Naive thymus-derived CD8-positive, alpha-beta T cell (primary cell): ENCODE measurements at regions not wholly inside any gene's neighbourhood (a gene's known extent, or its start where the extent isn't known, plus 50 kb on each side); places are given as distances from the start of the nearest gene placed in this dataset.

Source experiments
- ATAC-seq, 2 donors: fragments of 150-1000 bp; cut with Tn5 transposase in 1 of 2; sonication (Bioruptor Pico), chemical (Tn5 transposase) in 1 of 2; 1 replicate in 1 of 2; 2 replicates in 1 of 2; pipeline ENCODE4 v1.10.0; 2021; ENCODE audit warnings: mild to moderate bottlenecking in 2 of 2, moderate library complexity in 2 of 2
- POLR2A ChIA-PET: fragments of 350-600 bp; sonication (Branson Sonifier 250); formaldehyde crosslinking; loops from one replicate; lab custom pipeline; 2021; ENCODE audit warnings: antibody characterized with exemption; lab: Charles Lee
- DNase-seq, 10 donors: peaks; one replicate each; pipeline versions ENCODE4 v3.0.0 to v3.0.0-alpha.2; 2020 to 2022
- H3K27ac Mint-ChIP-seq, 10 donors: one replicate each; pipeline ENCODE4 v1.8.0; 2020 to 2022; ENCODE audit warnings: mild to moderate bottlenecking in 10 of 10, mixed read lengths in 10 of 10, moderate library complexity in 4 of 10, inconsistent platforms in 1 of 10
- H3K27me3 Mint-ChIP-seq, 5 donors: one replicate each; pipeline ENCODE4 v1.8.0; 2021 to 2022; ENCODE audit warnings: mixed read lengths in 5 of 5
- H3K36me3 Mint-ChIP-seq, 3 donors: one replicate each; pipeline ENCODE4 v1.8.0; 2020 to 2022; ENCODE audit warnings: mixed read lengths in 3 of 3, mild to moderate bottlenecking in 2 of 3, inconsistent platforms in 1 of 3
- H3K4me1 Mint-ChIP-seq, 4 donors: one replicate each; pipeline ENCODE4 v1.8.0; 2021 to 2022; ENCODE audit warnings: mixed read lengths in 4 of 4
- H3K4me3 Mint-ChIP-seq, 10 donors: one replicate each; pipeline ENCODE4 v1.8.0; 2020 to 2022; ENCODE audit warnings: mild to moderate bottlenecking in 10 of 10, mixed read lengths in 10 of 10, moderate library complexity in 6 of 10, inconsistent platforms in 1 of 10
- H3K9me3 Mint-ChIP-seq, 9 donors: one replicate each; pipeline ENCODE4 v1.8.0; 2020 to 2022; ENCODE audit warnings: mixed read lengths in 9 of 9, mild to moderate bottlenecking in 3 of 9, inconsistent platforms in 1 of 9, moderate library complexity in 1 of 9

GRCh38 chr21:28215214-28215954 lies 777.3 kb downstream of the LTN1 start:
- Mint-ChIP-seq H3K4me3 (no peak overlapping the region), H3K9me3 (peaks cover 0 to 5% (median 0%) of the 10 kb centered on the region in 9 donors), H3K36me3 (no peaks in the 10 kb centered on the region), H3K4me1 (no peaks in the 10 kb centered on the region), H3K27ac (no peak overlapping the region), H3K27me3 (no peaks in the 10 kb centered on the region)
- POLR2A ChIA-PET: no interaction called here
- ATAC-seq: no peak
- DNase-seq: no peak

- H3K27me3 Mint-ChIP-seq: no peaks in the 10 kb centered on the region
- peaks cover 0 to 5% (median 0%) of the 10 kb centered on the region in 9 donors for H3K9me3 Mint-ChIP-seq
- POLR2A ChIA-PET: no interaction called here
- DNase-seq (no peak), ATAC-seq (no peak)
- H3K4me1 Mint-ChIP-seq: no peaks in the 10 kb centered on the region
- no peaks in the 10 kb centered on the region for H3K36me3 Mint-ChIP-seq
- H3K4me3 Mint-ChIP-seq: no peak overlapping the region
- no peak overlapping the region for H3K27ac Mint-ChIP-seq
Measured at GRCh38 chr21:28214786-28215185, 777.9 kb downstream of the LTN1 start.

GRCh38 chr21:28213261-28213660 lies 779.4 kb downstream of the LTN1 start:
- no peak overlapping the region for H3K27ac Mint-ChIP-seq
- no peak overlapping the region for H3K4me3 Mint-ChIP-seq
- H3K9me3 Mint-ChIP-seq: peaks cover 0 to 5% (median 0%) of the 10 kb centered on the region in 9 donors
- no peaks in the 10 kb centered on the region for H3K27me3 Mint-ChIP-seq
- POLR2A ChIA-PET: no interaction called here
- no peaks in the 10 kb centered on the region for H3K36me3 Mint-ChIP-seq
- no peak for DNase-seq
- no peaks in the 10 kb centered on the region for H3K4me1 Mint-ChIP-seq
- no peak for ATAC-seq

GRCh38 chr21:28212061-28212460 lies 780.6 kb downstream of the LTN1 start:
- no peak for ATAC-seq
- H3K36me3 Mint-ChIP-seq: no peaks in the 10 kb centered on the region
- no peaks in the 10 kb centered on the region for H3K4me1 Mint-ChIP-seq
- H3K27ac Mint-ChIP-seq: no peak overlapping the region
- H3K27me3 Mint-ChIP-seq: no peaks in the 10 kb centered on the region
- H3K9me3 Mint-ChIP-seq: peaks cover 0 to 2% (median 0%) of the 10 kb centered on the region in 9 donors
- DNase-seq: no peak
- no peak overlapping the region for H3K4me3 Mint-ChIP-seq
- POLR2A ChIA-PET: no interaction called here

- no peak overlapping the region for H3K27ac Mint-ChIP-seq
- DNase-seq: no peak
- POLR2A ChIA-PET: no interaction called here
- ATAC-seq: no peak
- no peaks in the 10 kb centered on the region for H3K4me1 Mint-ChIP-seq
- H3K4me3 Mint-ChIP-seq: no peak overlapping the region
- H3K27me3 Mint-ChIP-seq: no peaks in the 10 kb centered on the region
- H3K36me3 Mint-ChIP-seq: no peaks in the 10 kb centered on the region
- H3K9me3 Mint-ChIP-seq: peaks cover 0 to 2% (median 0%) of the 10 kb centered on the region in 9 donors
Measured at GRCh38 chr21:28207436-28208173, 785.1 kb downstream of the LTN1 start.

GRCh38 chr21:28200726-28201125 lies 792.0 kb downstream of the LTN1 start:
- Mint-ChIP-seq H3K4me3 (no peak overlapping the region), H3K4me1 (no peaks in the 10 kb centered on the region)
- no peak for ATAC-seq

GRCh38 chr21:28196981-28197380 lies 795.7 kb downstream of the LTN1 start:
- POLR2A ChIA-PET: no interaction called here
- H3K4me3 Mint-ChIP-seq: no peak overlapping the region
- peaks cover 0 to 3% (median 0%) of the 10 kb centered on the region in 5 donors for H3K27me3 Mint-ChIP-seq
- peaks cover 0 to 8% (median 0%) of the 10 kb centered on the region in 3 donors for H3K36me3 Mint-ChIP-seq
- H3K9me3 Mint-ChIP-seq: peaks cover 0 to 42% (median 24%) of the 10 kb centered on the region in 9 donors
- H3K27ac Mint-ChIP-seq: no peak overlapping the region
- no peaks in the 10 kb centered on the region for H3K4me1 Mint-ChIP-seq
- no peak for DNase-seq
- ATAC-seq: no peak

More at GRCh38 chr21:28200726-28201125, 792.0 kb downstream of the LTN1 start:
- Mint-ChIP-seq H3K27me3 (peaks cover 0 to 3% (median 0%) of the 10 kb centered on the region in 5 donors), H3K9me3 (peaks cover 0 to 20% (median 10%) of the 10 kb centered on the region in 9 donors), H3K27ac (no peak overlapping the region), H3K36me3 (no peaks in the 10 kb centered on the region)
- POLR2A ChIA-PET: no interaction called here
- no peak for DNase-seq

- no peak overlapping the region for H3K27ac Mint-ChIP-seq
- DNase-seq (no peak), ATAC-seq (no peak)
- H3K4me1 Mint-ChIP-seq: no peaks in the 10 kb centered on the region
- POLR2A ChIA-PET: no interaction called here
- H3K36me3 Mint-ChIP-seq: peaks cover 0 to 8% (median 0%) of the 10 kb centered on the region in 3 donors
- peaks cover 0 to 2% (median 0%) of the 10 kb centered on the region in 5 donors for H3K27me3 Mint-ChIP-seq
- peaks cover 0 to 38% (median 20%) of the 10 kb centered on the region in 9 donors for H3K9me3 Mint-ChIP-seq
- no peak overlapping the region for H3K4me3 Mint-ChIP-seq
Measured at GRCh38 chr21:28193189-28193588, 799.5 kb downstream of the LTN1 start.

- ATAC-seq (no peak), DNase-seq (no peak)
- H3K27ac Mint-ChIP-seq: no peak overlapping the region
- H3K4me3 Mint-ChIP-seq: no peak overlapping the region
- H3K4me1 Mint-ChIP-seq: no peaks in the 10 kb centered on the region
- peaks cover 0 to 8% (median 2%) of the 10 kb centered on the region in 9 donors for H3K9me3 Mint-ChIP-seq
- POLR2A ChIA-PET: no interaction called here
- H3K36me3 Mint-ChIP-seq: no peaks in the 10 kb centered on the region
- H3K27me3 Mint-ChIP-seq: peaks cover 0 to 1% (median 0%) of the 10 kb centered on the region in 5 donors
Measured at GRCh38 chr21:28186604-28187003, 806.1 kb downstream of the LTN1 start.

GRCh38 chr21:28181730-28182129 lies 810.9 kb downstream of the LTN1 start:
- H3K4me3 Mint-ChIP-seq: no peak overlapping the region
- DNase-seq: no peak
- no peak for ATAC-seq
- H3K36me3 Mint-ChIP-seq: no peaks in the 10 kb centered on the region
- peaks cover 0 to 1% (median 0%) of the 10 kb centered on the region in 5 donors for H3K27me3 Mint-ChIP-seq
- POLR2A ChIA-PET: no interaction called here
- H3K9me3 Mint-ChIP-seq: peaks cover 0 to 11% (median 1%) of the 10 kb centered on the region in 9 donors
- H3K4me1 Mint-ChIP-seq: no peaks in the 10 kb centered on the region
- no peak overlapping the region for H3K27ac Mint-ChIP-seq

- POLR2A ChIA-PET: no interaction called here
- DNase-seq (no peak), ATAC-seq (no peak)
- no peaks in the 10 kb centered on the region for H3K36me3 Mint-ChIP-seq
- H3K4me3 Mint-ChIP-seq: no peak overlapping the region
- H3K27me3 Mint-ChIP-seq: peaks cover 0 to 3% (median 0%) of the 10 kb centered on the region in 5 donors
- no peak overlapping the region for H3K27ac Mint-ChIP-seq
- H3K9me3 Mint-ChIP-seq: peaks cover 0 to 17% (median 4%) of the 10 kb centered on the region in 9 donors
- H3K4me1 Mint-ChIP-seq: no peaks in the 10 kb centered on the region
Measured at GRCh38 chr21:28179136-28179535, 813.5 kb downstream of the LTN1 start.

- peaks cover 0 to 17% (median 0%) of the 10 kb centered on the region in 9 donors for H3K9me3 Mint-ChIP-seq
- no peaks in the 10 kb centered on the region for H3K36me3 Mint-ChIP-seq
- POLR2A ChIA-PET: no interaction called here
- H3K27me3 Mint-ChIP-seq: peaks cover 0 to 2% (median 0%) of the 10 kb centered on the region in 5 donors
- no peak overlapping the region for H3K27ac Mint-ChIP-seq
- ATAC-seq (no peak), DNase-seq (no peak)
- H3K4me1 Mint-ChIP-seq: no peaks in the 10 kb centered on the region
- no peak overlapping the region for H3K4me3 Mint-ChIP-seq
Measured at GRCh38 chr21:28177124-28177523, 815.6 kb downstream of the LTN1 start.

GRCh38 chr21:28174701-28175100 lies 818.0 kb downstream of the LTN1 start:
- Mint-ChIP-seq H3K4me1 (no peaks in the 10 kb centered on the region), H3K27ac (no peak overlapping the region), H3K4me3 (no peak overlapping the region), H3K9me3 (peaks cover 0 to 17% (median 0%) of the 10 kb centered on the region in 9 donors), H3K36me3 (no peaks in the 10 kb centered on the region), H3K27me3 (peaks cover 0 to 2% (median 0%) of the 10 kb centered on the region in 5 donors)
- ATAC-seq (no peak), DNase-seq (no peak)
- POLR2A ChIA-PET: no interaction called here
